NCI-H446 (cell line): ENCODE measurements at regions not wholly inside any gene's neighbourhood (a gene's known extent, or its start where the extent isn't known, plus 50 kb on each side); places are given as distances from the start of the nearest gene placed in this dataset.

Source experiments
- DNase-seq, 2 experiments: peaks; one replicate each; lab custom pipeline; 2025; lab: John Stamatoyannopoulos, UW

DNA sequence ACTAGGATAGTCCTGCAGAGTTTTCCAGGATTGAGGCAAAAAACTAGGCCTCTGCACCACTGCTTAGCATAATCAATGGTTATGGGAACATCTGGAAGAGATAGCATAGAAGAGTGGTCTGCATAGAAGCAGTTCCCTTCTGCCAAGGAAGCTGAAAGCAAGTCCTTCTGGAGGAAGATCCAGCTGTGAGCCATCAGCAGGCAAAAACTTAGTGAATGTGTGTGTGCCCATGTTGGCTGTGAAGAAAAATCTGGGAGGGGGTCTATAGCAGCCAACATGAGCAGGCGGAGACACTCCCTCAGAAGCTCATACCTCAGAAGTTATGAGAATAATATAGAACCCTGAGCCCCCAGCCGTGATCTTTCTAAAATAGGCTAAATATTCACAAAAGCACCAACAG, 228.1 kb upstream of the STEAP1 start:
- no peak for DNase-seq

DNA sequence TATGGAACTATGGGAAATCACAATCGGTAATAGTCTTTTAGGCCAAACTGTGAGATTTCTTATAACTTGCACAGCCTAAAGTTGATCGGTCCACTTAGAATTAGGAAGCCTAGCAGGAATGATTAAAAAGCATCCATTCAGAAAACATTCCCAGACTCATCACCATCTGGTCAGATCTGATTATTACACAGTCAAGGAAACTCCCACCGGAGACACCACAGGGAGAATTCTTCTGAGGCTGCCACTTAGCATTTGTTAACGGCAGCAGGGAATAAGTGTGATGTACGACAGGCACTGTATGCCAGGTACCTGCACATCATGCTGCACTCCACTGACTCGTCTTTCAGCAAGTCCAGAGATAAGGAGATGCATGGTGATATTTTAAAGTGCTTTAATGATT, 227.6 kb upstream of the STEAP1 start:
- peak in 1 of 2 experiments; percentile 13 for DNase-seq

DNA sequence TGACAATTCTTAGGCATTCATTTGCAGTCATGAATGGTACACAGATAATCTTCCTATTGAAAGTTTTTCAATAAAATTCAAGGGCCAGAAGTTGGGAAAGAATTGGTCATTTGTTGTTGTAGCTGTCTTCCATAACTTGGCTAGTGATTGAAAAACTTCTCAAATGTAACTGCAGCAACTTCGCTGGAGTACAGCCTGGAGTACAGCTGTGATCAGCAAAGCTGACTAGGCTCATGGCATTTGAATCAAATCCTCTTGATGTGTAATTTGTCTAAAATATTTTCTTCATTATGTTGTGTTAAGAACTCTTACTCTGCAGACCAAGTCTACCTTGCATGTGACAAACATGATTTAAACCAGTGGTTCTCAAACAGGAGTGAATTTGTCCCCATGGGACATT, 226.5 kb upstream of the STEAP1 start:
- DNase-seq = no peak

DNA sequence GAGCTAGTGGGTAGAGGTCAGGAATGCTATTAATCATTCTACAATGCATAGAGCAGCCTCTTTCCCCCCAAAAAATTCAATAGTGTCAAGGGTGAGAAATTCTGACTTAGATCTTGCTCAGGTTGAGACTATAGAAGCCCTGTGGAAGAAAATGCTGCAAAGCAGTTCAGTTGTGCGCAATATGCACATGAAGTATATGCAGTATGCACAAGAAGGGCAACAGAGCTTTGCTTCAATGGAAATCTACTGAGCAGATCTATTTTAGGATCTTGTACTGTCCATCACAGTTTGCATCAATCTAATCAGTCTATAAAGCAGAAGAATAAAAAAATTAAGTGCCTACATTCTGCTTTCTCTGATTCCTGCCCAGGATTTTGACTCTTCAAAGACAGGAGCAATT, 225.8 kb upstream of the STEAP1 start:
- no peak for DNase-seq

DNA sequence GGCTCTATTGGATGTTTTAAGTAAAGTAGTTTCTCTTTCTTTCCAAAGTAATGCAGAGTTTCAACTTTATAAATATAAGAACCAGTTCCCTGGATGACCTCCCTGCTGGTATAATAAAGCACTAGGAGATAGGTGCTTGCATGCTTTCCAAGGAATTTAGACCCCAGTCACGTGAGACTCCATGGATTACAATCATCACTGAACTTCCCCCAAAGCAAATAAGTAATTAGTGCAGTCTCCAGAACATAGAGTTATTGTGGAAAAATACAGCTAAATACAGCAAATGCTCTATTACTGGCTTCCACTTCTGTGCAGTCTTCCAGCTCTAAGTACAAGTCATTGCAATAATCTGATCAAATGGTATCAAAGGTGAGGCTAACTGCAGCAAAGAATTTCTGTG, 220.2 kb upstream of the STEAP1 start:
- DNase-seq = no peak

DNA sequence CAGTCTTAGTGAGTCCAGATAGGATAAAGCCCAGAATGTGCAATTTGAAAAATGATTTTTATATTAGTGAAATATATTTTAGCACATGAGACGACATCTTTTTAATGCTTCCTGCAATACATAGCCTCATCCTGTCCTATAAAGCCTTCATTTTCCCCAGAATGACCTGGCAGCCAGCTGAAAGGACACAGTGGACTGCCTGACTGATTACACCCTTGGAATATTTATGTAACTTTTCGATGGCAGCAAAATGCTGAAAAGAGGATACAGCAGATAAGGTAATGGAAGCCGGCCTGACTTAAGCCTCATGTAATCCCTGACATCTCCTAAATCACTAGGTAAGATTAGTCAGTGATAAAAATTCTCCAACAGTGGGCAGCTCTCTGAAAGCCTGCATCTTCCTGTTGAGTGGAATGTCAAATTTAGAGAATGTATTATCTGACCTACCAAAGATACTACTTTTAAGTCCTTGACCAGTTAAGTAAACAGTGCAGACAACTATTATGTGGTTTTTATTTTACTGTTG, 210.7 kb upstream of the STEAP1 start:
- no peak for DNase-seq

DNA sequence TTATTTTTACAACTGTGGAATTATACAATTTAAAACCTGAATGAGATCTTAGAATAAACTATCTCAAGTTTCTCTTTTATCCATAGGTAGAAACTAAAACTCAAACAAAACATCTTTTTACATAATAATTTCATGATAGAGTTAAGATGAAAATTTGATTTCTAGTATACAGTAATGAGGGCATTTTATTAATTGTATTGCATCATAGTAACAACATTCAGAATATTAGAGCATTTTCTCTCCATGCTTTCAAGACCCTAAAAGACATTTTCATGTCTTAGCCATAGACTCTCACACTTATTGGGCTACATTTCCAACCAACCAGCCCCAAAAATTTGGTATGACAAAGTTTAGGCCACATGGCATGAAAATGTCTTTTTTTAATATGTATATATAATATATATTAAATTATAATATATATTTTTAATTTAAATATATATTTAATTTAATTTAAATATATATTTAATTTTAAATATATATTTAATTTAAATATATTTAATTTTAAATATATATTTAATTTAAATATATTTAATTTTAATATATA, 195.7 kb upstream of the STEAP1 start:
- no peak for DNase-seq

DNA sequence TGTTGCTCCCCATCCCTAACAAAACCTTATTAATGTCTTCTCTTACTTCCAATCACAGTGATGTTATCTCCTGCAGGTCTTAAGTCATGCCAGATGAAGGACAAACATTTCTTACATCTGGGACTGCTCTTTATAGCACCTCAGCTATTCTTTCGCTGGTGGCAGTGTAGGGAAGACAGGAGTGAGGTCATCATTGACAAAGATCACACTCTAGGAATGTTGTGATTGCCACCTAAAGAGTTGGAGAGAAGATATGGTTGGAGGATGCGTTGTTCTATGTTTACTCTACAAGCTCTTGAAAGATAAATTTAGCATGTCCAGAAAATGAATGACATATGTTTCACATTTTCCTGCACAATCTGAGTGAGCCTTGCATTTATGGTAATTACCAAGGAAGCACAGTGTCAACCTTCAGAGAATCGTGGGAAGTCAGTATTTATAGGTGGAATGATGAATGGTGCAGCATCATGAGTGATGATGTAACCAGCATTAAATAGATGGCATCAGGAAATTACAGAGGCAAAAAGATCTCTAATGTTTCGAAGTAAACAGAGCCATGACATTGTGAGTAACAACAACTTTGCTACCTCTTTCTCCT, 188.1 kb upstream of the STEAP1 start:
- DNase-seq = no peak

DNA sequence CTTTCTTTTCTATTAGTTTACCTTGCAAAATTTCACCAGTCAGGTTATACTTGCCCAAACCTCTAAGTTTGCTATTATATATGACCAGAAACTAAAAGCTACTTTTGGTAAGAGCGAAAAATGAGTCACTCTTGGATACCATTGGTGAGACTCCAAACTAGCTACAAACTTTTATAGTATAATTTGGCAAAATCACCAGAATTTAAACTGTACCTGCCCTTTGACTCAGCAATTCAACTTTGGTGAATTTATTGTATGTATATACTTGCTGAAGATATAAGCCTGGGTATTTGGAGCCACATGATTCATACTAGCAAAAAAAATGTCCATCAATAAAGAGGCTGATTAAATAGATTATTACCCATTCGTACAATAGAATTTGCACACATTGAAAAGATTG, 178.7 kb upstream of the STEAP1 start:
- DNase-seq = no peak

DNA sequence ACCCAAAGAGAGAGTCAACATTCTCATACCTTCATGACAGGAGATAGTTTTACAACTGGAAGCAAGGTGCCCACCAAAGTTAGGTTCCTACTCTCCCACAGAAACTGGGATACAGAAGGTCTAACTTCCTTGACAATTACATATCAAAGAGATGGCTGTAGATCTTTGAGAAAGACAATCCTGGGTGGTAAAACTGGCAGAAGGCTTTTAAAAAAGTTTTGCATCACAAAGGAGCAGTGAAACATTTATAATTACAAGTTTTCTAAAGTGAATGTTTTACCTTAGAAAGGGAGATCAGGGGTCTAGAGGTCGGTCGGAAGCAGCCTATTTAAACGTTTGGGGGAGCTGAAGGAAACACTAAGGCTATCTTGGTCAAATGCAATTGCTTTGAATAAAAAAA, 166.6 kb upstream of the STEAP1 start:
- DNase-seq = no peak

DNA sequence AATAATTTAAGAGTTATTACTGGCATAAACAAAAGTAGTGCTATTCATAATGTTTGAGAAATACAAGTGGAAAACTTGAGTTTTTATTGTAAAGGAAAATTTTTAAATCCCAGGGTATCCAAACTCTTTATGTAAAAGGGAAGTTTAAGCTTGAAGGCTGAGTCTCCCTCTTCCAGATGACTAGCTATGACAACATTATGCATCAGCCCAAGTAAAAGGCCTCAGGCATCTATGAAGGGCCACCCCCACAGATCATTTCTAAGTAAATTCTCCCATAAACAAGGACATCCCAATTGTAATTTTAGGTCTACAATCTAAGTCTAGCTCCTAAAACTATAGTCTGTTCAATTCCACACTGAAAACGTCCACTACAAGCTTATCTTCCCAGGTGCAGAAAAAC, 166.2 kb upstream of the STEAP1 start:
- DNase-seq = no peak

DNA sequence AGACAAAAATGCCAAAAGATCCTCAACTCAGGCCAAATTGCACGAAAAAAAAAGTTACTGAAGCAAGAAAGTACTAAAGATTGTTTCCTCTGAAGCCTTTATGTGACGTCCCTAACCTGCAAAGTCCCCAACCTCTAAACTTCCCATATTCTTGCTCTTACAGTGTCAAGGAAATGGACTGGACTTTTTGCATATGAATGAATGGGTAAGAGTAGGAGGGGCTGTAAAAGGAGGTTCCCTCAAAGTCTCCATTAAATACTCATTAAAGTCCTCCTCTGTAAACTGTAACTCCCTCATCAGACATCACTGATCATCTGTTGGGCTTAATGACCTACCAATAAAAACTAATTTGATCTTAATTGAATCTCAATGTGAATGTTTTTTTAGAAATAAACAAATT, 164.8 kb upstream of the STEAP1 start:
- DNase-seq = no peak

DNA sequence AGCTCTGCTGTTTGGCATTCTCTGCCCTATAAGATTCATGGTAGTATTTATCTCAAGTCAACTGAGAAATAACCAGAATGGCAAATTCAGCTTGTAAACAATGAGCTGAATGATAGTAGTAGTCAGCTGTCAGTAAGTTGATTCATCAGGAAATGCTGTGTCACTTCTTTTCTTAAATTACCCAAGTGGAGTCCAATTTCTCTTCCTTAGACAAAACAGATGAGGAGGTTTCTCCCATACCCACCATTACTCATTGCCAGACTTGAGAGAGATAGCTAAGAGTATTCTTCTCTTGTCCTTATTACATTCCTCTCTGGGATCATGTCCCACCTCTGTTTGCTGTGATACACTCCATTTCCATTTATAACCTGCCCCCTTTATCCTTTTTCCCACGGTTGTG, 159.8 kb upstream of the STEAP1 start:
- DNase-seq = no peak

DNA sequence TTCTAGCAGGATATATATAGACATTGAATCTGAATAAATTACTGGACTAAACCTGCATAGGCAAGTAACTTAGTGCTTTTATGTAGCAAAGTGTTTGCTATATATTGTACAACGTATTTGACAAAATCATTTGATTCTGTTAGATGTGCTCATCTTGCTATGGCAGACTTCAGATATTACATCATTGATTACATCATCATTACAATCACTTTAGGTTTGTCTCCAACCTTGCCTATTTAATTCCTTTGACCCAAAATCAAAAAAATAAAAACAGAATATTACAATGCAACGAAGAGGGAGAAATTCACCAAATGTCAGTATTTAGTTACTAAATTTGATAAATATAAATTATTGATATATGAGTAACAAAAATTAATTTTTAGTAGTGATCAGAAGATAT, 155.7 kb upstream of the STEAP1 start:
- DNase-seq = no peak

DNA sequence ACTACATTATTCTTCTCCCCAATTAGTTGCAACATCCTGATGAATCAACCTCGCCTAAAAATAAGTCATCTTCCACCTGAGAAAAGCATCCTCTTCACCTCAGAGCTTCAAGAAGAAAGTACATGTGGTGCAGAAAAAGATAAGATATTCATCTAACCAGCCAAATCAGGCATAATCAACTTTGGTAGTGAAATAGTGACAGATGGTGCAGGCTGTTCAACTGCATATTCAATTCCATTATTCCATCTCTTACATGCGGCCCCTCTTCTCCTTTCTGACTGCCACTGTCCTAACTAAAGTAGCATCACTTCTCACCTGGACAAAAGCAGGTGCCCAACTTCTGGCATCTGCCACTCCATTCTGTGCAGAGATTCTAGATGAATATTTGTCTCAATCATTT, 148.4 kb upstream of the STEAP1 start:
- no peak for DNase-seq

DNA sequence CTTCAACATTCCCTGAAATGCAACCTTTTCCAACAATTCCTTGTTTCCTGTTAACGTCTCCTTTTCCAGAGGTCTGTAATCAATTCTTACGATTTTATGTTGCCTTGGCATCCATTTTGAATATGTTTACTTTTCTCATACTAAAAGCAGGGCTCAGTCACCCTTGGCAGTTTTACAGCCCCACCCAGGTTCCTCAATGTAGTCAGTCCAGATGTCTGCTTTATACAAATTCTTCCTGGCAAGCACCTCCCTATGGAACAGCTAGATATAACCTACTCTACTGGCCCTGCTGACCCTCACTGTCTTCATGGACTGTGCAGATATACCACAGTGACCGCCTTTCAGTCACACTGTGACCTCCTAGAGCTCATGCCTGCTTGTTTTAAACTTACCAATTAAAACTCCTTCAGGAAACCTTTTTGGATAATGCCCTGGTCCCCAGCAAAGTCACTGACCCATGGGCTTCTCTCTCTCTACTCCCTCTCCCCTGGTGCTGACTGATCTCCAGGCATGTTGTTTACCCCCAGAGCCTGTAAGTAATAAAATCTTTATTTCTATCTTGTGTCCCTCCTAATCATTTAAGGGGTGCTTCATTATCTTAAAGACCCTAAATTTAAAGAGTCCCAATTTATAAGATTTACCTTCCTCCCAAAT, 147.1 kb upstream of the STEAP1 start:
- peak in 1 of 2 experiments; percentile 13 for DNase-seq

DNA sequence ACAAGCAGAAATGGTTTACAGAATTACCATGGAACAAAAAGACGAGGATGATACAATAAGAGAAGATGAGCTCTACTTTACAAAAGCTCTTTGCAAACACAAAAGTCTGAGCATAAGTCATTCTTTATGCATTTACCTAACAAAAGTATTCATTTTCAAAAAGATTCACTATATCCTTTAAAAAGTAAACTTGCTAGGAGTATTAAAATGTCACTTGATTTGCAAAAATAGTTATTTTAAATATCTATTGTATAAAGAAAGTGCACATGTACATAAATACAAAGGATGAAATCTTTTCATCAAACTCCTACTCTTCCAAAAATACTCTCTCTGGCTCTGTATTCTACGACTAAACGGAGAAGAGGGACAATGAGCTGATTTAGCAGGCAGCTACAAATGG, 146.4 kb upstream of the STEAP1 start:
- no peak for DNase-seq

DNA sequence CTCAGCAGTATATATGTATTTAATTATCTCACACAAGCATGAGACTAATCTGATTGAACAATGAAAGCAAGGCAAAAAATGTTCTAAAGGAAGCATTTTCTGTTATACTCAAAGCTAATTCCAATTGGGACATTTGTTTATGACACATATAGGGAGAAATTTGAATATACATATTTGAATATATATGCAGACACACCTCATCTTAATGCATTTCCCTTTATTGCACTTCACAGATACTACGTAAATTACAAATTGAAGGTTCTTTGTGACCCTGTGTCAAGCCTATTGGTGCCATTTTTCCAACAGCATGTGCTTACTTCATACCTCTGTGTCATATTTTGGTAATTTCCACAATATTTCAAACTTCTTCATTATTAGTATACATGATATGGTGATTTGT, 132.1 kb upstream of the STEAP1 start:
- no peak for DNase-seq

DNA sequence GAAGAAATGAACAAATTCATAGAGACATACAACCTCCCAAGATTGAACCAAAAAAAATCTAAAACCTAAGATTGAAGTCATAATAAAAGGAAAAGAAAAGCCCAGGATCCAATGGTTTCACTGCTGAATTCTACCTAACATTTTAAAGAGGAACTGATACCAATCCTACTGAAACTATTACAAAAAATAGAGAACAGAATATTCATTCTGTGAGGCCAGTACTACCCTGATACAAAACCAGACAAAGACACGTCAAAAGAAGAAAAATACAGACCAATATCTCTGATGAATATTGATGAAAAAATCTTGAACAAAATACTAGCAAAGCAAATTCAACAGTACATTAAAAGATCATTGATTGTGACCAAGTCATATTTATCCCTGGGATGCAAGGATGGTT, 128.5 kb upstream of the STEAP1 start:
- DNase-seq = no peak

DNA sequence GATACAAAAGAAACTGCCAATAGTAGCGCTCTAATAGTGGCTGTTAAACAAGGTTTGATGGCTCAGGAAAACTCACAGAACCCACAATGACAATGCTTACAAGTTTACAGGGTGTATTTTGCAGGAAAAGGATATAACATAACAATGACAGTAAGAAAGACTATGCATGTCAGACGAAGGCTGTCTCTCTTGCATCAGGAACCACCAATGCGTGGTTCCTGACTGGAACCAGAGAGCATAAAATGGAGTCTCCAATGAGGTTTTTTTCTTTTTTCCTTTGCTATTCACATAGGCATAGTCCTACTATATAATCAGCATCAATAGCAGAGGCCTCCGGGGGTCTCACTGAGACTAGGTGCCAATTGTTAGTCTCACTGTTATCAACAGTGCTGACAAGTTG, 120.4 kb upstream of the STEAP1 start:
- no peak for DNase-seq

DNA sequence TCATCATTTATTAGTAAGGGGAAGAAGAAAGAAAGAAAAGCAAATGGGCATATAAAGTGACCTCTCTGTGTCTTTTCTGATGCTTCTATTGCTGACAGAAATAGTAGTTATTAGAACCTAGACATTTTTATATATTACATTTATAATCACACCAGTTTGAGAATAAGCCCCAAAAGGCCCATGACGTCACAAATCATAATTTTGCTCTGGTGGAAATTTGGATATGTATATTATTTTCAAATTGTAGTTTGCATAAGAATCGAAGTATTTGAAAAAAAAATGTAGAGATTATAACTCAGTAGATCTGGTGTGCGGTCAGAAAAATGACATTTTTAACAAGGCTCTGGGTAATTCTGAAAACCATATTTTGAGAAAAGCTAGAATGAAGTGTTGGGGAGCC, 101.2 kb upstream of the STEAP1 start:
- DNase-seq = no peak

DNA sequence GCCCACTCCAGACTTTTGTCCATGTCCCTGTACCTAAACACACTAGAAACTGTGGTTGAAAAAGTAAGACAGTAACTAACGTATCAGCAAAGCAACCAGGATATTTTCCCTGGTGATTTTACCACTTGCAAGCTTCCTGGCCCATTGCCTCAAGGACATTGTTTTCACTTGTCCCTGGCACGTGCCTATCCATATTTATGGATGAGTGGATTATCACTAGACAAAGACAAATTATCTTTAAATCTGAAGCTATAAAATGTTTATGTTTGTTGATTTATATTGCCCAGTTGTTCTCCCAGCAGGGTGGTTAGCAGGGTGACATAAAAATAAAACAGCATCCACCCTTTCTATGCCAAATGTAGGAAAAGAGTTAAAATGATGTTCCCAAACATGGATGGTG, 93.2 kb upstream of the STEAP1 start:
- DNase-seq = no peak

DNA sequence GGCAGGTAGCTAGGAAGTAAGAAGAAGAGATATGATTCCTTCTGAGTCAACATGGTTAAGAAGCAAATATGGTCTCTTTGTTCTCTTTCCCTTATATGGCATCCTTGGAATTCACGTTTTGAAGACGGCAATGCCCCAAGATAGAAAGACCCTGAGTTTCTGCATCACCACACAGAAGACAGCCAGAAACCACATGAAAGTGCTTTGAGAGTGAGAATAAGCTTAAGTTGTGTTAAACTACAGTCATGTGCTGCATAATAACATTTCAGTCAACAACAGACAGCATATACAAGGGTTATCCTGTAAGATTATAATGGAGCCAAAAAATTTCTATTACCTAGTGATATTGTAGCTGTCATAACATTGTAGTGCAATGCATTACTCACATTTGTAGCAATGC, 89.9 kb upstream of the STEAP1 start:
- no peak for DNase-seq

DNA sequence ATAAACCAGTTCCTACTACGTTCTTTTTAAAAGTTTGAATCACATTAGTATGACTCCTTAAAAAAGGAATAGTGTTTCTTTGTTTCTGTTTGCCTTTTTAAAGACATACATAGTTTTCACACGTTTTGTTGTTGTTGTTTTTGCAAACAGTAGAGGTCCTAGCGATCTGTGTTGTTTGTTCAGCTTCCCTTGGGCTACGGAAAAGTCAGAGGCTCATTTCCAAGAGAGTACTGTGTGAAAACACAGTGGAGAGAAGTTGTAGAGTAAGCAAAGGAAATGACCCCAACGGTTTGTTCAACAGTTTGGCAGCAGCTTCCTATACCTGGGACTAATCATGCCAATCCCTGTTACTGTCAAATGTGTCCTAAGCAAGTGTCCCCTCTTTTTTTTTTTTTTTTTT, 87.1 kb upstream of the STEAP1 start:
- DNase-seq = no peak
